A549 (cell line): ENCODE measurements at regions not wholly inside any gene's neighbourhood (a gene's known extent, or its start where the extent isn't known, plus 50 kb on each side); places are given as distances from the start of the nearest gene placed in this dataset.

ENCODE experiments used
- ATAC-seq, 2 experiments: fragments of 200-7000 bp in 1 of 2; fragments of >200 bp in 1 of 2; cut with Nextera tagmentation in 1 of 2; cut with Tn5 transposase in 1 of 2; 3 replicates each; pipeline versions ENCODE4 v1.8.0 to v1.9.1; 2018 to 2020; ENCODE audit warnings: mild to moderate bottlenecking in 1 of 2, moderate library complexity in 1 of 2
- CTCF ChIA-PET: fragments of 300-600 bp; sonication (Branson Sonifier 250); formaldehyde crosslinking; extraction: SDS; loops from one replicate; lab custom pipeline; 2021; ENCODE audit warnings: antibody characterized with exemption, inconsistent platforms; lab: Yijun Ruan, JAX
- POLR2A ChIA-PET: fragments of 350-600 bp; formaldehyde crosslinking; extraction: SDS; loops from one replicate; lab custom pipeline; 2021; ENCODE audit warnings: antibody characterized with exemption, inconsistent platforms; lab: Yijun Ruan, JAX
- DNase-seq, 2 experiments: peaks; one replicate each; pipeline versions ENCODE4 v3.0.0 to v3.0.0-alpha.2; 2011 to 2016; ENCODE audit warnings: low read depth in 1 of 2, low spot score in 1 of 2
- FAIRE-seq: peaks from 2 replicates; lab custom pipeline; 2011; peaks lifted over from hg19 to GRCh38; lab: Jason Lieb, UNC
- H3K27ac ChIP-seq, 2 experiments: fragments of >200 bp; sonication (Bioruptor Twin); formaldehyde crosslinking; 3 replicates each; pipeline ENCODE4 v1.5.1; 2016 to 2017
- H3K4me1 ChIP-seq: fragments of >200 bp; sonication (Bioruptor Twin); formaldehyde crosslinking; 3 replicates; pipeline ENCODE4 v1.6.1; 2016
- H3K4me2 ChIP-seq: fragments of >200 bp; sonication (Bioruptor Twin); formaldehyde crosslinking; 3 replicates; pipeline ENCODE4 v1.6.1; 2016
- H3K4me3 ChIP-seq: fragments of >200 bp; sonication (Bioruptor Twin); formaldehyde crosslinking; 3 replicates; pipeline ENCODE4 v1.5.1; 2016
- H3K9me3 ChIP-seq: fragments of >200 bp; sonication (Bioruptor Twin); formaldehyde crosslinking; 3 replicates; pipeline ENCODE4 v1.6.1; 2016
- BCL3 ChIP-seq: fragments of >200 bp; sonication (Bioruptor Twin); formaldehyde crosslinking; IDR thresholded peaks from 3 replicates; pipeline ENCODE4 v1.6.1; 2016
- CBX2 ChIP-seq: fragments of 200-600 bp; sonication (generic); IDR thresholded peaks from 2 replicates; pipeline ENCODE4 v1.6.1; 2016; ENCODE audit warnings: low read depth, mild to moderate bottlenecking, borderline replicate concordance
- CEBPB ChIP-seq, 2 experiments: fragments of >200 bp in 1 of 2; sonication (Bioruptor Twin) in 1 of 2; formaldehyde crosslinking in 1 of 2; IDR thresholded peaks; 2 replicates each; pipeline ENCODE4 v1.6.1; 2012 to 2016
- E2F6 ChIP-seq: IDR thresholded peaks from 2 replicates; pipeline ENCODE4 v1.6.1; 2012; ENCODE audit warnings: low read depth, borderline replicate concordance
- EHMT2 ChIP-seq: fragments of 200-600 bp; sonication (generic); IDR thresholded peaks from 2 replicates; pipeline ENCODE4 v1.6.1; 2016; ENCODE audit warnings: antibody characterized with exemption, low read depth, mild to moderate bottlenecking, moderate library complexity
- ESRRA ChIP-seq: fragments of 150-350 bp; IDR thresholded peaks from 2 replicates; pipeline ENCODE4 v1.6.1; 2014; ENCODE audit warnings: mild to moderate bottlenecking, low read length, borderline replicate concordance
- FOSB ChIP-seq: fragments of 250-450 bp; sonication (Bioruptor Pico); IDR thresholded peaks from 2 replicates; pipeline ENCODE4 v1.5.0; 2020; ENCODE audit warnings: mild to moderate bottlenecking, moderate library complexity
- MAFK ChIP-seq: fragments of 450-650 bp; IDR thresholded peaks from 2 replicates; pipeline ENCODE4 v1.6.1; 2014; ENCODE audit not compliant: partially characterized antibody
- NR3C1 ChIP-seq: fragments of >200 bp; sonication (Bioruptor Twin); formaldehyde crosslinking; IDR thresholded peaks from 3 replicates; pipeline ENCODE4 v1.6.1; 2017
- PHF8 ChIP-seq: fragments of 200-600 bp; sonication (generic); IDR thresholded peaks from 2 replicates; pipeline ENCODE4 v1.6.1; 2016; ENCODE audit warnings: low read depth, mild to moderate bottlenecking, antibody characterized with exemption, moderate library complexity, borderline replicate concordance
- RNF2 ChIP-seq: fragments of 200-600 bp; sonication (generic); IDR thresholded peaks from 2 replicates; pipeline ENCODE4 v1.6.1; 2016; ENCODE audit warnings: low read depth, mild to moderate bottlenecking, antibody characterized with exemption, moderate library complexity, borderline replicate concordance
- SMC3 ChIP-seq: fragments of >200 bp; sonication (Bioruptor Twin); formaldehyde crosslinking; IDR thresholded peaks from 3 replicates; pipeline ENCODE4 v1.6.1; 2018; ENCODE audit warnings: inconsistent platforms
- ZFP36 ChIP-seq: fragments of 450-650 bp; IDR thresholded peaks from 2 replicates; pipeline ENCODE4 v1.6.1; 2014; ENCODE audit warnings: borderline replicate concordance; ENCODE audit not compliant: partially characterized antibody
- ZNF302 ChIP-seq: fragments of 250-450 bp; sonication (Bioruptor Pico); IDR thresholded peaks from 2 replicates; pipeline ENCODE4 v1.9.0; 2021; ENCODE audit warnings: inconsistent platforms, mild to moderate bottlenecking, moderate library complexity
- ZSCAN20 ChIP-seq: fragments of 250-450 bp; sonication (Bioruptor Pico); IDR thresholded peaks from 2 replicates; pipeline ENCODE4 v1.8.0; 2022; ENCODE audit warnings: mild to moderate bottlenecking, moderate library complexity
- WGBS: methylation state at CpG from one replicate; pipeline ENCODE4 v1.1.6; 2017; ENCODE audit errors: missing lambda C conversion rate; 5-methylcytosine and 5-hydroxymethylcytosine counted together
- TF ChIP-seq, protein P1 (sequence below): fragments of 200-600 bp; sonication (generic); IDR thresholded peaks from 2 replicates; pipeline ENCODE4 v1.6.1; 2016; ENCODE audit warnings: antibody characterized with exemption, mild to moderate bottlenecking, moderate library complexity
- TF ChIP-seq, protein P2 (sequence below): IDR thresholded peaks from 2 replicates; pipeline ENCODE4 v1.6.1; 2012
- TF ChIP-seq, protein P3 (sequence below): fragments of 150-350 bp; IDR thresholded peaks from 2 replicates; pipeline ENCODE4 v1.6.1; 2014; ENCODE audit warnings: low read depth, mild to moderate bottlenecking, low read length
- TF ChIP-seq, protein P4 (sequence below): fragments of >200 bp; sonication (Bioruptor Twin); formaldehyde crosslinking; IDR thresholded peaks from 3 replicates; pipeline ENCODE4 v1.5.1; 2016

DNA sequence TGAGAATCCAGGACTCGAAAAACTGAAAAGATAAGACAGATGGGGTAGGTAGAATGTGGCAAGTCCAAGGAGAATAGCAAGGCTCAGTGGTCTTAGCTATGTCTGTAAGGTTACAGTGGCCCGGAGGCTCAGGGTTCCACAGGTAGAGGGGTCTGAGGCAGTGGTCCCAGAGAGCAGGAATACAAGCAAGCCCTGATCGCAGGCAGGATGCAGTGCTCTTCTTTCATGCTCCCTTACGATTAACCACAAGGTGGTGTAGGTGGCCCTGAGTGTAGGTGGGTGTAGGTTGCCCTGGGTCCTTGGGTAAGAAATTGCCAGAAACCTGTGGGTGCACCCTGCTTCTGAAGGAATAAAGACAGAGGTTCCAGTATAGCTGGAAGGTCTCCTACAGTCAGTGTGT lies 99.1 kb upstream of the RAB3GAP2 start (continued):
- no peak for TF ChIP-seq ZSCAN20

GRCh38 chr1:220370041-220370700 lies 97.9 kb upstream of the RAB3GAP2 start:
- ChIA-PET POLR2A (no interaction called here), CTCF (no interaction called here)
- 14% methylated on average over 5 of the region's 5 CpGs for WGBS
- ATAC-seq (peak; percentile 65 to 70; a peak in 4 of 6 replicates), DNase-seq (peak in 1 of 2 experiments; percentile 11), FAIRE-seq (no peak)
- Histone ChIP-seq H3K4me2 (no peak overlapping the region), H3K4me3 (no peak overlapping the region), H3K4me1 (no peaks in the 10 kb centered on the region), H3K27ac (no peak overlapping the region), H3K9me3 (no peaks in the 10 kb centered on the region)
- TF ChIP-seq MAFK (peak; percentile 96), NR3C1 (no peak)

DNA sequence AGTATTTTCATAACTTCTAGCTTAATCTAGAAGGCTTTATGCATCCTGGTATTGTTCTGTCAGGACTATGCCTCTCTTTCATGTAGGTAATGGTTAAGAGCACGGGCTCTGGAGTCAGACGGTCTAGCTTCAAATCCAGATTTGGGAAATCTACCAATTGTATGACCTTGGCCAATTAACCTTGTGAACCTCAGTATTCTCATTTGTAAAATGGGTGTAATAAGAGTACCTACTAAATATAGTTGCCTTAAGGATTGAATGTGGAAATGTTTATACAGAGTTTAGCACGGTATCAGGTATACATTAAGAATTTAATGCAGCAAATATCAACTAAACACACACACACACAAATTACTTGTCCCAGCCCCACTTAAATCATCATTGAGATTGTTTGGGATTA lies 97.3 kb upstream of the RAB3GAP2 start:
- ATAC-seq (no peak), FAIRE-seq (no peak), DNase-seq (no peak)
- no peaks in the 10 kb centered on the region for H3K9me3 ChIP-seq
- 10% methylated on average over 3 of the region's 3 CpGs for WGBS
- H3K27ac ChIP-seq, result no peak overlapping the region
- no peak overlapping the region for H3K4me3 ChIP-seq
- H3K4me1 ChIP-seq, result no peaks in the 10 kb centered on the region
- CTCF ChIA-PET, result no interaction called here
- no peak for TF ChIP-seq CEBPB (IDR thresholded peaks at IDR 0.05)
- no peak for TF ChIP-seq E2F6
- TF ChIP-seq ESRRA, result peak; percentile 57; the same call in 1 of the 2 replicates
- TF ChIP-seq, protein P1, sequence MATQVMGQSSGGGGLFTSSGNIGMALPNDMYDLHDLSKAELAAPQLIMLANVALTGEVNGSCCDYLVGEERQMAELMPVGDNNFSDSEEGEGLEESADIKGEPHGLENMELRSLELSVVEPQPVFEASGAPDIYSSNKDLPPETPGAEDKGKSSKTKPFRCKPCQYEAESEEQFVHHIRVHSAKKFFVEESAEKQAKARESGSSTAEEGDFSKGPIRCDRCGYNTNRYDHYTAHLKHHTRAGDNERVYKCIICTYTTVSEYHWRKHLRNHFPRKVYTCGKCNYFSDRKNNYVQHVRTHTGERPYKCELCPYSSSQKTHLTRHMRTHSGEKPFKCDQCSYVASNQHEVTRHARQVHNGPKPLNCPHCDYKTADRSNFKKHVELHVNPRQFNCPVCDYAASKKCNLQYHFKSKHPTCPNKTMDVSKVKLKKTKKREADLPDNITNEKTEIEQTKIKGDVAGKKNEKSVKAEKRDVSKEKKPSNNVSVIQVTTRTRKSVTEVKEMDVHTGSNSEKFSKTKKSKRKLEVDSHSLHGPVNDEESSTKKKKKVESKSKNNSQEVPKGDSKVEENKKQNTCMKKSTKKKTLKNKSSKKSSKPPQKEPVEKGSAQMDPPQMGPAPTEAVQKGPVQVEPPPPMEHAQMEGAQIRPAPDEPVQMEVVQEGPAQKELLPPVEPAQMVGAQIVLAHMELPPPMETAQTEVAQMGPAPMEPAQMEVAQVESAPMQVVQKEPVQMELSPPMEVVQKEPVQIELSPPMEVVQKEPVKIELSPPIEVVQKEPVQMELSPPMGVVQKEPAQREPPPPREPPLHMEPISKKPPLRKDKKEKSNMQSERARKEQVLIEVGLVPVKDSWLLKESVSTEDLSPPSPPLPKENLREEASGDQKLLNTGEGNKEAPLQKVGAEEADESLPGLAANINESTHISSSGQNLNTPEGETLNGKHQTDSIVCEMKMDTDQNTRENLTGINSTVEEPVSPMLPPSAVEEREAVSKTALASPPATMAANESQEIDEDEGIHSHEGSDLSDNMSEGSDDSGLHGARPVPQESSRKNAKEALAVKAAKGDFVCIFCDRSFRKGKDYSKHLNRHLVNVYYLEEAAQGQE, result no peak
- no peak for TF ChIP-seq PHF8
- POLR2A ChIA-PET, result no interaction called here
- no peak overlapping the region for H3K4me2 ChIP-seq

- no peak overlapping the region for H3K27ac ChIP-seq
- ATAC-seq (no peak), FAIRE-seq (no peak), DNase-seq (no peak)
- ChIA-PET CTCF (no interaction called here), POLR2A (no interaction called here)
- no peak overlapping the region for H3K4me3 ChIP-seq
- no peak overlapping the region for H3K4me2 ChIP-seq
- 18% methylated on average over 7 of the region's 7 CpGs for WGBS
- H3K9me3 ChIP-seq, result no peaks in the 10 kb centered on the region
- no peaks in the 10 kb centered on the region for H3K4me1 ChIP-seq
- TF ChIP-seq, protein P2, sequence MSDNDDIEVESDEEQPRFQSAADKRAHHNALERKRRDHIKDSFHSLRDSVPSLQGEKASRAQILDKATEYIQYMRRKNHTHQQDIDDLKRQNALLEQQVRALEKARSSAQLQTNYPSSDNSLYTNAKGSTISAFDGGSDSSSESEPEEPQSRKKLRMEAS, result no peak
- TF ChIP-seq CBX2 (no peak), RNF2 (no peak), FOSB (CRISPR knock-in tag) (no peak), BCL3 (no peak), ZFP36 (no peak), ZNF302 (no peak), SMC3 (no peak), EHMT2 (no peak)
- TF ChIP-seq, protein P3, sequence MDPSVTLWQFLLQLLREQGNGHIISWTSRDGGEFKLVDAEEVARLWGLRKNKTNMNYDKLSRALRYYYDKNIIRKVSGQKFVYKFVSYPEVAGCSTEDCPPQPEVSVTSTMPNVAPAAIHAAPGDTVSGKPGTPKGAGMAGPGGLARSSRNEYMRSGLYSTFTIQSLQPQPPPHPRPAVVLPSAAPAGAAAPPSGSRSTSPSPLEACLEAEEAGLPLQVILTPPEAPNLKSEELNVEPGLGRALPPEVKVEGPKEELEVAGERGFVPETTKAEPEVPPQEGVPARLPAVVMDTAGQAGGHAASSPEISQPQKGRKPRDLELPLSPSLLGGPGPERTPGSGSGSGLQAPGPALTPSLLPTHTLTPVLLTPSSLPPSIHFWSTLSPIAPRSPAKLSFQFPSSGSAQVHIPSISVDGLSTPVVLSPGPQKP, result no peak
- TF ChIP-seq, protein P4, sequence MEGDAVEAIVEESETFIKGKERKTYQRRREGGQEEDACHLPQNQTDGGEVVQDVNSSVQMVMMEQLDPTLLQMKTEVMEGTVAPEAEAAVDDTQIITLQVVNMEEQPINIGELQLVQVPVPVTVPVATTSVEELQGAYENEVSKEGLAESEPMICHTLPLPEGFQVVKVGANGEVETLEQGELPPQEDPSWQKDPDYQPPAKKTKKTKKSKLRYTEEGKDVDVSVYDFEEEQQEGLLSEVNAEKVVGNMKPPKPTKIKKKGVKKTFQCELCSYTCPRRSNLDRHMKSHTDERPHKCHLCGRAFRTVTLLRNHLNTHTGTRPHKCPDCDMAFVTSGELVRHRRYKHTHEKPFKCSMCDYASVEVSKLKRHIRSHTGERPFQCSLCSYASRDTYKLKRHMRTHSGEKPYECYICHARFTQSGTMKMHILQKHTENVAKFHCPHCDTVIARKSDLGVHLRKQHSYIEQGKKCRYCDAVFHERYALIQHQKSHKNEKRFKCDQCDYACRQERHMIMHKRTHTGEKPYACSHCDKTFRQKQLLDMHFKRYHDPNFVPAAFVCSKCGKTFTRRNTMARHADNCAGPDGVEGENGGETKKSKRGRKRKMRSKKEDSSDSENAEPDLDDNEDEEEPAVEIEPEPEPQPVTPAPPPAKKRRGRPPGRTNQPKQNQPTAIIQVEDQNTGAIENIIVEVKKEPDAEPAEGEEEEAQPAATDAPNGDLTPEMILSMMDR, result no peak
Observed at GRCh38 chr1:220368352-220369265, 96.4 kb upstream of the RAB3GAP2 start.
